ENCODE measurements at regions not wholly inside any gene's neighbourhood (a gene's known extent, or its start where the extent isn't known, plus 50 kb on each side); places are given as distances from the start of the nearest gene placed in this dataset.

DNA sequence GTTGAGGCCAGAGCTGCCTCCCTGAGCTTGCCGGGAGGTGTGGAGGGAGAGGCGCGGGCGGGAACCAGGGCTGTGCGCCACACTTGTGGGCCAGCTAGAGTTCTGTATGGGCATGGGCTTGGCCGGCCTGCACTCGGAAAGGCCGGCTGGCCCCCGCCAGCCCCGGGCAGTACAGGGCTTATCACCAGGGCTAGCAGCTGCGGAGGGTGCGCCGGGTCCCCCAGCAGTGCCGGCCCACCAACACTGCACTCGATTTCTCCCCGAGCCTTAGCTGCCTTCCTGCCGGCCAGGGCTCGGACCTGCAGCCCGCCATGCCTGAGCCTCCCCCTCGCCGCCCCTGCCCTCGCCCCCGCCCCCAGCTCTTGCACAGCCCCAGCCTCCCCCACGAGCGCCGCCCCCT, 472.7 kb downstream of the TFAP2A start:
- DNase-seq (ENCODE audit: low read depth in 2 of 2), result no peak

DNA sequence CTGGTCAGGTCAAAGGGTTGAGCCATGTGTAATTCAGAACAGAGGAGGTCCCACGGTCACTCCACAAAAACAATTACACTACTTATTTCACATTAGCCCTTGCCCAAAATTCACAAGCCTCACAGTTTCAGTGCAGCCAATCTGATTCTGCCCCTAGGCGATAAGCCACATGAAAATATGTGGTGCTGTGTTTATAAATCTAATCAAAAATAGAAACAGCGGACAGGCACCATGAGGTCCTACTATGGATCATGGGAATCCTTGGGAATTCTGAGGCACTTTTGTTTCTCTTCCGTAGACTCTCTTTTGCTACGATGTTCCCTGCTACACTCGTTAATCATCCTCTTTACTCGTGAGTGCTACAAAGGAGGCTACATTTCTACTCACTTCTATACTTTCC, 476.1 kb downstream of the TFAP2A start:
- no peak for DNase-seq (ENCODE audit: low read depth in 2 of 2)

DNA sequence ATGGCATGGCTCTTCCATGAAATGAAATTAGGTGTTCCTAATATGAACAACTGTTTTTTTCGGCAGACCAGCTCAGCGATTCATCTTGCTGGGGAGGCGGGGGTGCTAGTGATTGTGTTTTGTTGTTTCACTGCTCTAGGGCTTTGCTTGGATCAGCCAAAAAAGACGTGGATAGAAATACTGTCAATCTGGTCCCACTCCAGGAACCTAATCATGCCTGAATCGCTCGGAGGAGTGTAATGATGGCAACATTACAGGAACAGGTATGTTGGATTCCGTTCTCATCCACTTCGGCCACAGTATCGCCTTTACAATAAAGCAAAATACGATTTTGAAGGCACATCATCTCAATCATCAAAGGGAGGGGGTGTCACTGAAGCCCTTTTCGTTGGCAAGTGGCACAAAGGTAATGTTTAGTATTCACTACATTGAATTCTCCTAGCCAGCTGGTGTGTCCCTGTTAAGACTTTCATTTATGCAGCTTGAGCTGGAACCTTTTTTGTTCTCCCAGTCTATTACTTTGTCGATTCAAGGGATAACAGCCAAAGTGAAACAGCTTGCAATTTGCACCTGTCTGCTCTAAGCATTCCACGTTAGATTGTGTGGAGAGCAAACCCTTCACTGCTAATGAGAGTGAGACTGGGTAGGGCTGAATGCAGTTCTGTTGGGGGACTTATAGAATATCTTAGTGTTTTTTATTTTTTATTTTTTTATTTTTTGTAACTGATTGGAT, 477.7 kb downstream of the TFAP2A start:
- no peak for DNase-seq (ENCODE audit: low read depth in 2 of 2)

GRCh38 chr6:9936551-9936950, 478.3 kb downstream of the TFAP2A start:
- DNase-seq (ENCODE audit: low read depth in 2 of 2), result no peak

DNA sequence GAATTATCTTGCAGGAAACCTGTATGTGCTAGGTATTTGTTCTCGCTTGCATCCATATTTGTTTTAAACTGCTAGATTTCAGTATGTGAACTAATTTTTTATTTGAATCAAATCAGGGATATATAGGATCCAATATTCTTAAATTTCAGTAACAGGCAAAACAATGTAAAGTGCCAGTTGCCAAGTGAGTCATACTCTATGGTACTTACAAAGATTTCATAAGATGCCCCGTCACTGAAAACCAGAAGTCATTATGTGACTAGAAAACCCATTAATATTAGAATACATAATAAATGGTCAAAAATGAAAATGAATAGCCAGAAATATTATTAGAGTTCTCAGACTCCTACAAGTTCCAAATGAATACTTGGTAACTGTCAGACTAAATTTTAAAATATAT, 481.2 kb downstream of the TFAP2A start:
- DNase-seq (ENCODE audit: low read depth in 2 of 2), result no peak

DNA sequence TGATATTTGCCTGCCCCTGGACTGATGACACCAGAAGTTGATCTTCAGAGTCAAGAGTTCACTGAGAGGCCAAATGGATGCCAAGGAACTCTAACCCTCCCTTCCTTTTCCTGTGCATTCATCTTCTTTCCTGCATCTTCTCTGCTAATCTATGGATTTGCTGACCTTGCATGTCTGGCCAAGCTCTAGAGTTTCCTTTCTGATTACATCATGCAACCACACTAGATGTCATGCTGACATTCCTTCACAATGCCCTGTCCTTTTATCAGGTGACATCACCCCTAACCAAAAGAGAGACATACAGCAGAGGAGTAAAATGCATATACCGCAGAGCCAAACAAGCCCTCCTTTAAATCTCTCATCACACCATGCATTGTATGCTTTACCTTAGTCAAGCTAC, 487.6 kb downstream of the TFAP2A start:
- DNase-seq (ENCODE audit: low read depth in 2 of 2), result no peak

DNA sequence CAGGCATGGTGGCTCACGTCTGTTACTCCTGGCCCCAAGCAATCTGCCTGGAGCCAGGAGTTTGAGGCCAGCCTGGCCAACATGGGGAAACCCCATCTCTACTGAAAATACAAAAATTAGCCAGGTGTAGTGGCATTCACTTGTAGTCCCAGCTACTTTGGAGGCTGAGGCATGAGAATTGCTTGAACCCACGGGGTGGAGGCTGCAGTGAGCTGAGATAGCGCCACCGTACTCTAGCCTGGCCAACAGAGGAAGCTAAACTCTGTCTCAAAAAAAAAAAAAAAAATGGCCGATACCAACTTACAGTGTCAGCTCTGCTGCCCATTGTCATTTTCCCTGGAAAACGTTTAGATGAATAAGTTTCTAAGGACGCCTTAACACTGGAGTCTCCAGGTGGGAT, 489.9 kb downstream of the TFAP2A start:
- DNase-seq (ENCODE audit: low read depth in 2 of 2), result no peak

- no peak for DNase-seq (ENCODE audit: low read depth in 2 of 2)
These were observed 493.5 kb downstream of the TFAP2A start for GRCh38 chr6:9921366-9921765.

DNA sequence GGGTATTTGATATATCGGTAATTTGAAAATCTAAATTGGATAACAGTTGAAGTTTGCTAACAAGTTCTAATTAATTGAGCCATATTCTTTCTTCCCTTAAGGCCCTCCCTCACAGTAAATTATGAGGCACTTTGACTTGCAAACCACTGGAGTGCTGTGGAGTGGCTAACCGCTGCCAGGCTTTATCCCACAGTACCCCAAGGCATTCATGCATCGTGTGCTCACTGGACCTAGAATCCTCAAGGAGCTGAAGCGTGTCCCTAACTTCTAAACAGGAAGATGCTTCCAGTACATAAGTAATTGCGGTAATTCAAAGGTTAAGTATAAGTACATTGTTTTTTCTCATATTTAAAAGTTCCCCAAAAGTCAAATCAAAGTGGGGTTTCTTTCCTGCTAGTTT, 499.9 kb downstream of the TFAP2A start:
- no peak for DNase-seq (ENCODE audit: low read depth in 2 of 2)

DNA sequence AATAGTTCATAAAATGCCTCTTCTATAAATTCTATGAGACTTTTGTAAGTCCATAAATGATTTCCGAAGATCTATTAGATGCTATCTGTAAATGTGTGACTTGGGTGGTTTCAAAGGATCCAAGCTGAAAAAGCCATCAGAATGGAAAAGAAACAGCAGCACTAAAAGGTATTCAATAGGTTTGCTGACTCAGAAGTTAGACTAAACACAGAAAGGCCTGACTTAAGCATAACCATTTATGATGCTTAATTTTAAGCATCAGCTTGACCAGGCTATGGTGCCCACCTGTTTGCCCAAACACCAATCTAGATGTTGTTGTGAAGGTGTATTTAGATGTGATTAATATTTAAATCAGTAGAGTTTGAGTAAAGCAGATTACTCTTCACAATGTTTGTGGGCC, 513.5 kb downstream of the TFAP2A start:
- no peak for DNase-seq (ENCODE audit: low read depth in 2 of 2)

- DNase-seq (ENCODE audit: low read depth in 2 of 2), result peak in 1 of 2 donors; percentile 15
These were observed 518.1 kb downstream of the TFAP2A start for GRCh38 chr6:9896806-9897205.

- no peak for DNase-seq (ENCODE audit: low read depth in 2 of 2)
These were observed 524.0 kb downstream of the TFAP2A start for GRCh38 chr6:9890893-9891292.

DNA sequence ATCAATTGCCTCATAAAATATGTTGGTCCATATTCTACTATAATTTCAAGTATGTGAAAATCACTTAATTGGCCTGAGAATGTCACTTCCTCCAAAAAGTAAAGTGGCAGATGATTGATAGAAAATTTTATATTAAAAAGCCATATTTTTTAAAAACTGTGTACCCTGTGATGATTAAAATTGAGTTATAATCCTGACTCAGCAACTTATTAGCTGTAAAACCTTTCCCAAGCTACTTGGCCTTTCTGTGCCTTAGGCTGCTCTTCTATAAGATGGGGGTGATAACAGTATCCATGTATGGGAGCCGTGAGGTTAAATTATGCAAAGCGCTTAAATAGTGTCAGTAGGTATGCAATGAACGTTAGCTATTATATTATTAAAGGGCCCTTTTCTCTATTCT, 524.4 kb downstream of the TFAP2A start:
- DNase-seq (ENCODE audit: low read depth in 2 of 2), result no peak

GRCh38 chr6:9878535-9878934, 536.3 kb downstream of the TFAP2A start:
- no peak for DNase-seq (ENCODE audit: low read depth in 2 of 2)

- DNase-seq (ENCODE audit: low read depth in 2 of 2), result no peak
These were observed 539.1 kb downstream of the TFAP2A start for GRCh38 chr6:9875605-9876353.

DNA sequence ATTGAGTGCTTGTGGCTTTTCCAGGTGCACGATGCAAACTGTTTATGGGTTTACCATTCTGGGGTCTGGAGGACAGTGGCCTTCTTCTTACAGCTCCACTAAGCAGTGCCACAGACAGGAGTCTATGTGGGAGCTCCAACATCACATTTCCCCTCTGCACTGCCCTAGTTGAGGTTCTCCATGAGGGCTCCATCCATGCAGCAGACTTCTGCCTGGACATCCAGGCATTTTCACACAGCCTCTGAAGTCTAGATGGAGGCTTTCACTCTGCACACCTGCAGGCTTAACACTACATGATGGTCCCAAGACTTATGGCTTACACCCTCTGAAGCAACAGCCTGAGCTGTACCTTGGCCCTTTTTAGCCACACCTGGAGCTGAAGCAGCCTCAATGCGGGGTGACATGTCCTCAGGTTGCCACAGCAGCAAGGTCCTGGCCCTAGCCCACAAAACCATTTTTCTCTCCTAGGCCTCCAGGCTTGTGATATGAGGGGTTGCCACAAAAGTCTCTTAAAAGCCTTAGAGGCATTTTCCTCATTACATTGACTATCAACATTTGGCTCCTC, 552.2 kb downstream of the TFAP2A start:
- no peak for DNase-seq (ENCODE audit: low read depth in 2 of 2)

GRCh38 chr6:9851541-9852380, 563.1 kb downstream of the TFAP2A start:
- peak in 1 of 2 donors; percentile 1 for DNase-seq (ENCODE audit: low read depth in 2 of 2)

GRCh38 chr6:9851006-9851405, 563.9 kb downstream of the TFAP2A start:
- DNase-seq (ENCODE audit: low read depth in 2 of 2), result no peak

- no peak for DNase-seq (ENCODE audit: low read depth in 2 of 2)
These were observed 566.8 kb downstream of the TFAP2A start for GRCh38 chr6:9848094-9848493.

- DNase-seq (ENCODE audit: low read depth in 2 of 2), result no peak
These were observed 572.8 kb downstream of the TFAP2A start for GRCh38 chr6:9841886-9842725.

DNA sequence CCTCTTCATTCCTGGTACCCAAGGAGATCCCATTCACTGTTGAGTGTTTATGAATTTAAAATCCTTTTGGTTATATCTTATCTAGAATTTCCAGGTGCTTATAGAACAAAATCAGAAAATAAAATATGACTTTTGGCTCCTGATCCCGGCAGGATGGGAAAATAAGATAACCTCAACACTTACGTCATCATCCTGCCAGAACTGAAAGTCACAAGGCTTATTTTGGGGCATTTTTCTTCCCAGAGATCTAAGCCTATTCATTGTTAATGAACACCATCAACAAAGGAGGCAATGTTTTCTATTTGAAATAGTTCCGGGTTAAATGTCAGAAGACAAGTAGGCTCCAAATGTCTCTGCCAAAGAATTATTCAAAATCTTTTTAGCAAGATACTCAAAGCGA, 580.6 kb downstream of the TFAP2A start:
- DNase-seq (ENCODE audit: low read depth in 2 of 2), result peak in 1 of 2 donors; percentile 42

All from dermis microvascular lymphatic vessel endothelial cell (primary cell).